NB4 (cell line): ENCODE measurements at regions not wholly inside any gene's neighbourhood (a gene's known extent, or its start where the extent isn't known, plus 50 kb on each side); places are given as distances from the start of the nearest gene placed in this dataset.

Experiments used
- TF ChIP-seq, protein P1 (sequence below): IDR thresholded peaks from one replicate; pipeline ENCODE4 v1.5.1; 2012; ENCODE audit warnings: low read depth, low read length
- TF ChIP-seq, protein P2 (sequence below): IDR thresholded peaks from 2 replicates; pipeline ENCODE4 v1.6.1; 2011; ENCODE audit warnings: low read depth, low read length

DNA sequence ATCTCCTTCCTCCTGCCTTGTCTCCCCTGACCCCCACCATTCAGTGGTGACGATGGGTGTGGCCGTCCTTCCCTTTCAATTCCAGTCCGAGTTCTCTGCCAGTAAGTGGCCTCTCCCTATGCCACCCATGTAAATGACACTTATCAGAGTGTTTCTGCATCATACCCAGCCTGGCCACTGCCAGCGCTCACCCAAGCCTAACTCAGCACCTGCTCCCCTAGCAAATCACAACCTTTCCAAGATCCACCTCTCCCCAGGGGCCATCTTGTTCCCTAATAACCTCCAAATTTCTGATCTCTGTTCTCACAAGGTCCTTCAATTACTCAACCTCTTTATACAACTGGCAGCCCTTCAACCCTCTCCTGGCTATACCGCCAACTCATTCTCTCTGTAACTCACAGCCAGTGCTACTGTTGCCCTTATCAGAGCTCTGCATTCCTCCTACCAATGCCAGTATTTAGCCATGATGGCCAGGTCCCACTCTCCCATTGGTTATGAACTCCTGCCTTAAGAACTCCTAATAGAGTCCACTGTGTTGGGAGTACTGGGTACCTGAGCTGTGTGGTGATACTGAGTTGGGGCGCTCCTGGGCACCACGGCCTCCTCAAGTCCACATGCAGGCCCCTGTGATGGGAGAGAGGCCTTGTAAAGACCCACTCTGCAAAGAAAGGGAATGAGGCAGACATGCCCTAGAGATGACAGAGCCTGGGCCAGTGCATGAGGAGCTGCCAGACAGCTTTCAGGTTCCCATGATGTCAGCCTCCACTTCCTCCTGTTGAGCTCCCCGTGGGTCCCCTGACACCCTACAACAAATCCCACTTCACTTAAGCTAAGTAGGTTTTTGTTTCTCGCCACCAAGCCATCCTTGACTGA lies 187.4 kb upstream of the RREB1 start:
- TF ChIP-seq, protein P1, sequence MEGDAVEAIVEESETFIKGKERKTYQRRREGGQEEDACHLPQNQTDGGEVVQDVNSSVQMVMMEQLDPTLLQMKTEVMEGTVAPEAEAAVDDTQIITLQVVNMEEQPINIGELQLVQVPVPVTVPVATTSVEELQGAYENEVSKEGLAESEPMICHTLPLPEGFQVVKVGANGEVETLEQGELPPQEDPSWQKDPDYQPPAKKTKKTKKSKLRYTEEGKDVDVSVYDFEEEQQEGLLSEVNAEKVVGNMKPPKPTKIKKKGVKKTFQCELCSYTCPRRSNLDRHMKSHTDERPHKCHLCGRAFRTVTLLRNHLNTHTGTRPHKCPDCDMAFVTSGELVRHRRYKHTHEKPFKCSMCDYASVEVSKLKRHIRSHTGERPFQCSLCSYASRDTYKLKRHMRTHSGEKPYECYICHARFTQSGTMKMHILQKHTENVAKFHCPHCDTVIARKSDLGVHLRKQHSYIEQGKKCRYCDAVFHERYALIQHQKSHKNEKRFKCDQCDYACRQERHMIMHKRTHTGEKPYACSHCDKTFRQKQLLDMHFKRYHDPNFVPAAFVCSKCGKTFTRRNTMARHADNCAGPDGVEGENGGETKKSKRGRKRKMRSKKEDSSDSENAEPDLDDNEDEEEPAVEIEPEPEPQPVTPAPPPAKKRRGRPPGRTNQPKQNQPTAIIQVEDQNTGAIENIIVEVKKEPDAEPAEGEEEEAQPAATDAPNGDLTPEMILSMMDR = no peak
- TF ChIP-seq, protein P2, sequence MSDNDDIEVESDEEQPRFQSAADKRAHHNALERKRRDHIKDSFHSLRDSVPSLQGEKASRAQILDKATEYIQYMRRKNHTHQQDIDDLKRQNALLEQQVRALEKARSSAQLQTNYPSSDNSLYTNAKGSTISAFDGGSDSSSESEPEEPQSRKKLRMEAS = no peak
